Uterus (tissue), 3 donors: ENCODE measurements at regions not wholly inside any gene's neighbourhood (a gene's known extent, or its start where the extent isn't known, plus 50 kb on each side); places are given as distances from the start of the nearest gene placed in this dataset.

Source experiments
- DNase-seq, 2 donors: peaks; one replicate each; pipeline ENCODE4 v3.0.0-alpha.2; 2019 to 2020
- H3K27ac ChIP-seq, 2 donors: fragments of 200-600 bp; sonication (generic); 1 replicate in 1 of 2; 2 replicates in 1 of 2; pipeline ENCODE4 v1.5.1; 2016 to 2018
- H3K27me3 ChIP-seq, 2 donors: fragments of 200-600 bp; sonication (generic); one replicate each; pipeline ENCODE4 v1.5.1; 2018 to 2019; ENCODE audit warnings: control low read depth in 1 of 2
- H3K36me3 ChIP-seq, 2 donors: fragments of 200-600 bp; sonication (generic); one replicate each; pipeline ENCODE4 v1.5.1; 2019; ENCODE audit warnings: control low read depth in 1 of 2
- H3K4me1 ChIP-seq, 2 donors: fragments of 200-600 bp; sonication (generic); one replicate each; pipeline ENCODE4 v1.5.1; 2018 to 2019; ENCODE audit warnings: control low read depth in 1 of 2
- H3K4me3 ChIP-seq, 2 donors: fragments of 200-600 bp; sonication (generic); 1 replicate in 1 of 2; 2 replicates in 1 of 2; pipeline ENCODE4 v1.5.1; 2018 to 2019; ENCODE audit warnings: mild to moderate bottlenecking in 1 of 2
- H3K9me3 ChIP-seq, 2 donors: fragments of 200-600 bp; sonication (generic); one replicate each; pipeline ENCODE4 v1.5.1; 2019; ENCODE audit warnings: control low read depth in 1 of 2
- CTCF ChIP-seq, 4 experiments: fragments of 200-600 bp in 2 of 4; fragments of 450-650 bp in 2 of 4; sonication (generic) in 2 of 4; IDR thresholded peaks; one replicate each; pipeline ENCODE4 v1.5.1; 2016 to 2019; ENCODE audit warnings: antibody characterized with exemption in 4 of 4, mild to moderate bottlenecking in 2 of 4, moderate library complexity in 1 of 4
- POLR2A ChIP-seq, 2 donors: fragments of 450-650 bp; IDR thresholded peaks; one replicate each; pipeline ENCODE4 v1.6.1; 2016; ENCODE audit warnings: antibody characterized with exemption in 2 of 2, mild to moderate bottlenecking in 1 of 2, moderate library complexity in 1 of 2
- intact Hi-C: fragments of 100-400 bp; cut with DNase I; formaldehyde crosslinking; loops from one replicate; pipeline ENCODE4 v1.15.1; 2023; ENCODE audit warnings: low total_unique reads
- donor health status: DM: yes; HTN: yes; CAD: no.

- no peaks in the 10 kb centered on the region for H3K36me3 ChIP-seq
- TF ChIP-seq CTCF (IDR thresholded peaks at IDR 0.05) = no peak
- no peak for TF ChIP-seq POLR2A (IDR thresholded peaks at IDR 0.05)
- no peak for DNase-seq
- no peaks in the 10 kb centered on the region for H3K9me3 ChIP-seq
- intact Hi-C loops = no loop called here
- H3K4me3 ChIP-seq = no peak overlapping the region
- H3K27me3 ChIP-seq = no peaks in the 10 kb centered on the region
- H3K4me1 ChIP-seq = no peaks in the 10 kb centered on the region
- H3K27ac ChIP-seq = no peak overlapping the region
Measured at GRCh38 chr9:104263942-104264341, 169.8 kb downstream of the SMC2 start.

- no peak overlapping the region for H3K27ac ChIP-seq
- H3K27me3 ChIP-seq = no peaks in the 10 kb centered on the region
- no peak overlapping the region for H3K4me3 ChIP-seq
- no peaks in the 10 kb centered on the region for H3K36me3 ChIP-seq
- no peaks in the 10 kb centered on the region for H3K4me1 ChIP-seq
- no peak for DNase-seq
- TF ChIP-seq CTCF (IDR thresholded peaks at IDR 0.05) (no peak), POLR2A (IDR thresholded peaks at IDR 0.05) (no peak)
- intact Hi-C loops = no loop called here
- H3K9me3 ChIP-seq = no peaks in the 10 kb centered on the region
Measured at GRCh38 chr9:104264431-104264830, 170.3 kb downstream of the SMC2 start.

GRCh38 chr9:104269374-104269773 is 175.3 kb downstream of the SMC2 start:
- no peaks in the 10 kb centered on the region for H3K27me3 ChIP-seq
- H3K27ac ChIP-seq = no peak overlapping the region
- H3K4me1 ChIP-seq = no peaks in the 10 kb centered on the region
- H3K4me3 ChIP-seq = no peak overlapping the region
- no peak for TF ChIP-seq POLR2A (IDR thresholded peaks at IDR 0.05)
- TF ChIP-seq CTCF (IDR thresholded peaks at IDR 0.05) = no peak
- intact Hi-C loops = no loop called here
- no peak for DNase-seq
- H3K36me3 ChIP-seq = no peaks in the 10 kb centered on the region
- no peaks in the 10 kb centered on the region for H3K9me3 ChIP-seq

GRCh38 chr9:104269996-104270963 is 176.2 kb downstream of the SMC2 start:
- TF ChIP-seq POLR2A (IDR thresholded peaks at IDR 0.05) (no peak), CTCF (IDR thresholded peaks at IDR 0.05) (no peak)
- Histone ChIP-seq H3K27me3 (no peaks in the 10 kb centered on the region), H3K27ac (no peak overlapping the region), H3K4me3 (no peak overlapping the region), H3K36me3 (no peaks in the 10 kb centered on the region), H3K4me1 (no peaks in the 10 kb centered on the region), H3K9me3 (no peaks in the 10 kb centered on the region)
- intact Hi-C loops = no loop called here
- no peak for DNase-seq

GRCh38 chr9:104276709-104277245 is 182.7 kb downstream of the SMC2 start:
- DNase-seq = no peak
- Histone ChIP-seq H3K4me1 (no peaks in the 10 kb centered on the region), H3K9me3 (no peaks in the 10 kb centered on the region), H3K27me3 (no peaks in the 10 kb centered on the region), H3K27ac (no peak overlapping the region), H3K4me3 (no peak overlapping the region), H3K36me3 (no peaks in the 10 kb centered on the region)
- intact Hi-C loops = no loop called here
- no peak for TF ChIP-seq POLR2A (IDR thresholded peaks at IDR 0.05)
- no peak for TF ChIP-seq CTCF (IDR thresholded peaks at IDR 0.05)
